Panc1 (cell line): ENCODE measurements at regions not wholly inside any gene's neighbourhood (a gene's known extent, or its start where the extent isn't known, plus 50 kb on each side); places are given as distances from the start of the nearest gene placed in this dataset.

Source experiments
- CTCF ChIP-seq: fragments of 450-650 bp; IDR thresholded peaks from 2 replicates; pipeline ENCODE4 v1.5.1; 2017; ENCODE audit warnings: mild to moderate bottlenecking
- POLR2AphosphoS5 ChIP-seq: IDR thresholded peaks from 2 replicates; pipeline ENCODE4 v1.6.1; 2012; ENCODE audit warnings: mild to moderate bottlenecking, low read depth, low read length, moderate library complexity
- SIN3A ChIP-seq: IDR thresholded peaks from 2 replicates; pipeline ENCODE4 v1.6.1; 2012; ENCODE audit warnings: low read depth, mild to moderate bottlenecking, low read length, moderate library complexity, borderline replicate concordance; ENCODE audit not compliant: insufficient read depth

- TF ChIP-seq CTCF, result no peak
- no peak for TF ChIP-seq SIN3A
- no peak for TF ChIP-seq POLR2AphosphoS5
These were observed 71.7 kb downstream of the C16orf95 start for GRCh38 chr16:87245511-87245910.
